ENCODE measurements at regions not wholly inside any gene's neighbourhood (a gene's known extent, or its start where the extent isn't known, plus 50 kb on each side); places are given as distances from the start of the nearest gene placed in this dataset.
"Not testable (repeated sequence)": the region's sequence is repeated elsewhere in the genome, so short reads cannot be mapped to it uniquely, and the experiment has no call there.

- TF ChIP-seq EP300 (IDR thresholded peaks at IDR 0.05) (no peak), POLR2A (IDR thresholded peaks at IDR 0.05) (no peak), CTCF (IDR thresholded peaks at IDR 0.05) (no peak), POLR2AphosphoS5 (IDR thresholded peaks at IDR 0.05) (no peak)
- Histone ChIP-seq H3K4me1 (no peaks in the 10 kb centered on the region), H3K4me3 (no peak overlapping the region), H3K27ac (no peak overlapping the region), H3K9me3 (no peaks in the 10 kb centered on the region), H3K36me3 (no peaks in the 10 kb centered on the region), H3K27me3 (no peaks in the 10 kb centered on the region)
- WGBS, 2 donors (ENCODE audit: low coverage in 1 of 2) = 75% methylated on average over 3 of the region's 3 CpGs
- no peak for ATAC-seq
Measured at GRCh38 chr3:82376883-82377282, 615.4 kb upstream of the GBE1 start.

GRCh38 chr3:82373833-82374232 is 612.4 kb upstream of the GBE1 start:
- H3K36me3 ChIP-seq, H3K4me1 ChIP-seq, H3K4me3 ChIP-seq, ATAC-seq, H3K27me3 ChIP-seq, H3K9me3 ChIP-seq, H3K27ac ChIP-seq: not testable (repeated sequence)
- WGBS, 2 donors (ENCODE audit: low coverage in 1 of 2) = 59 to 66% methylated on average over 4 of the region's 4 CpGs

- 67 to 88% methylated on average over 4 of the region's 4 CpGs for WGBS, 2 donors (ENCODE audit: low coverage in 1 of 2)
- Histone ChIP-seq H3K4me1 (no peaks in the 10 kb centered on the region), H3K9me3 (no peaks in the 10 kb centered on the region), H3K4me3 (no peak overlapping the region), H3K36me3 (no peaks in the 10 kb centered on the region), H3K27me3 (no peaks in the 10 kb centered on the region), H3K27ac (no peak overlapping the region)
- no peak for TF ChIP-seq EP300 (IDR thresholded peaks at IDR 0.05)
- no peak for ATAC-seq
Measured at GRCh38 chr3:82364827-82365226, 603.4 kb upstream of the GBE1 start.

- Histone ChIP-seq H3K27ac (no peak overlapping the region), H3K36me3 (no peaks in the 10 kb centered on the region), H3K9me3 (no peaks in the 10 kb centered on the region), H3K4me3 (no peak overlapping the region), H3K4me1 (no peaks in the 10 kb centered on the region), H3K27me3 (no peaks in the 10 kb centered on the region)
- no peak for TF ChIP-seq POLR2A (IDR thresholded peaks at IDR 0.05)
- WGBS, 2 donors (ENCODE audit: low coverage in 1 of 2) = 43 to 75% methylated on average over 1 of the region's 1 CpG
- no peak for ATAC-seq
Measured at GRCh38 chr3:82363131-82363530, 601.7 kb upstream of the GBE1 start.

GRCh38 chr3:82355228-82355627 is 593.8 kb upstream of the GBE1 start:
- H3K27me3 ChIP-seq = no peaks in the 10 kb centered on the region
- no peaks in the 10 kb centered on the region for H3K36me3 ChIP-seq
- H3K27ac ChIP-seq = no peak overlapping the region
- no peaks in the 10 kb centered on the region for H3K9me3 ChIP-seq
- no peaks in the 10 kb centered on the region for H3K4me1 ChIP-seq
- 68 to 71% methylated on average over 2 of the region's 2 CpGs for WGBS, 2 donors (ENCODE audit: low coverage in 1 of 2)
- no peak overlapping the region for H3K4me3 ChIP-seq
- TF ChIP-seq POLR2A (IDR thresholded peaks at IDR 0.05) = no peak
- no peak for TF ChIP-seq POLR2AphosphoS5 (IDR thresholded peaks at IDR 0.05)
- TF ChIP-seq CTCF (IDR thresholded peaks at IDR 0.05) = no peak
- no peak for TF ChIP-seq EP300 (IDR thresholded peaks at IDR 0.05)
- ATAC-seq = no peak

- Histone ChIP-seq H3K36me3 (no peaks in the 10 kb centered on the region), H3K27ac (no peak overlapping the region), H3K9me3 (no peaks in the 10 kb centered on the region), H3K4me1 (no peaks in the 10 kb centered on the region), H3K4me3 (no peak overlapping the region), H3K27me3 (no peaks in the 10 kb centered on the region)
- WGBS, 2 donors (ENCODE audit: low coverage in 1 of 2) = 58 to 59% methylated on average over 4 of the region's 4 CpGs
- no peak for ATAC-seq
- TF ChIP-seq EP300 (IDR thresholded peaks at IDR 0.05) (no peak), POLR2AphosphoS5 (IDR thresholded peaks at IDR 0.05) (no peak), POLR2A (IDR thresholded peaks at IDR 0.05) (no peak), CTCF (IDR thresholded peaks at IDR 0.05) (no peak)
Measured at GRCh38 chr3:82354228-82354627, 592.8 kb upstream of the GBE1 start.
